Ishikawa (cell line): ENCODE measurements at regions not wholly inside any gene's neighbourhood (a gene's known extent, or its start where the extent isn't known, plus 50 kb on each side); places are given as distances from the start of the nearest gene placed in this dataset.

Experiments used
- CEBPB ChIP-seq: IDR thresholded peaks from 2 replicates; pipeline ENCODE4 v1.6.1; 2012
- CREB1 ChIP-seq: IDR thresholded peaks from 2 replicates; pipeline ENCODE4 v1.6.1; 2012; ENCODE audit warnings: low read depth
- EGR1 ChIP-seq: IDR thresholded peaks from 2 replicates; pipeline ENCODE4 v1.6.1; 2012
- EP300 ChIP-seq: IDR thresholded peaks from 2 replicates; pipeline ENCODE4 v1.6.1; 2012; ENCODE audit warnings: borderline replicate concordance
- FOXM1 ChIP-seq: IDR thresholded peaks from 2 replicates; pipeline ENCODE4 v1.6.1; 2012; ENCODE audit warnings: low read depth, borderline replicate concordance
- NFIC ChIP-seq: IDR thresholded peaks from 2 replicates; pipeline ENCODE4 v1.6.1; 2012
- RAD21 ChIP-seq: IDR thresholded peaks from 2 replicates; pipeline ENCODE4 v1.6.1; 2012; ENCODE audit warnings: low read depth
- REST ChIP-seq: IDR thresholded peaks from 2 replicates; pipeline ENCODE4 v1.6.1; 2012; ENCODE audit warnings: low read depth, mild to moderate bottlenecking
- TAF1 ChIP-seq: IDR thresholded peaks from 2 replicates; pipeline ENCODE4 v1.6.1; 2012; ENCODE audit warnings: low read depth, mild to moderate bottlenecking
- TCF12 ChIP-seq: IDR thresholded peaks from 2 replicates; pipeline ENCODE4 v1.6.1; 2012; ENCODE audit warnings: low read depth
- TEAD4 ChIP-seq: IDR thresholded peaks from 2 replicates; pipeline ENCODE4 v1.6.1; 2012
- USF1 ChIP-seq: IDR thresholded peaks from 2 replicates; pipeline ENCODE4 v1.6.1; 2012
- YY1 ChIP-seq: IDR thresholded peaks from 2 replicates; pipeline ENCODE4 v1.6.1; 2012; ENCODE audit warnings: low read depth
- ZBTB7A ChIP-seq: IDR thresholded peaks from 2 replicates; pipeline ENCODE4 v1.6.1; 2012; ENCODE audit warnings: low read depth
- TF ChIP-seq, protein P1 (sequence below): IDR thresholded peaks from 2 replicates; pipeline ENCODE4 v1.6.1; 2012

GRCh38 chr2:123073956-123074355 lies 951.1 kb upstream of the CNTNAP5 start:
- no peak for TF ChIP-seq YY1
- TF ChIP-seq TCF12, result no peak
- TF ChIP-seq EP300, result no peak
- no peak for TF ChIP-seq TAF1
- no peak for TF ChIP-seq EGR1
- no peak for TF ChIP-seq CEBPB
- TF ChIP-seq, protein P1, sequence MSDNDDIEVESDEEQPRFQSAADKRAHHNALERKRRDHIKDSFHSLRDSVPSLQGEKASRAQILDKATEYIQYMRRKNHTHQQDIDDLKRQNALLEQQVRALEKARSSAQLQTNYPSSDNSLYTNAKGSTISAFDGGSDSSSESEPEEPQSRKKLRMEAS, result no peak
- no peak for TF ChIP-seq TEAD4
- no peak for TF ChIP-seq REST
- TF ChIP-seq FOXM1, result no peak
- TF ChIP-seq ZBTB7A, result no peak
- no peak for TF ChIP-seq RAD21
- no peak for TF ChIP-seq USF1
- no peak for TF ChIP-seq NFIC
- no peak for TF ChIP-seq CREB1

DNA sequence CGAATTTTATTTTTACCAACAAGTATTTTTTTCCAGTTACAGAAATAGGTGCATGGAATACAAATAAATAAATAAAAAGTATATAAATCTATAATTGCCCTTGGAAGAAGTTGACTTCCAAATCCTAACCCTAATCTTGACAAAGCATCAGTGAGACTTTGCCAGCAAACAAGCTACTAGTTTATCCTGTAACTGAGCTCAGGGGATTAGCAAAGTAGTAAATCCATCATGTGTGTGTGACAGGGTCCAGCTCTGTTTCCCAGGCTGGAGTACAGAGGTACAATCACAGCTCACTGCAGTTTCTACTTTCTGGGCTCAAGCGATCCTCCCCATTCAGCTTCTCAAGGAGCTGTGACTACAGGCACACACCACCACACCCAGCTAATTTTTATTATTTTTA lies 948.0 kb upstream of the CNTNAP5 start:
- TF ChIP-seq YY1 (no peak), TCF12 (no peak), CEBPB (no peak), RAD21 (no peak), EP300 (no peak), ZBTB7A (no peak), EGR1 (no peak), TAF1 (no peak), NFIC (no peak), CREB1 (no peak), REST (no peak), FOXM1 (no peak)

DNA sequence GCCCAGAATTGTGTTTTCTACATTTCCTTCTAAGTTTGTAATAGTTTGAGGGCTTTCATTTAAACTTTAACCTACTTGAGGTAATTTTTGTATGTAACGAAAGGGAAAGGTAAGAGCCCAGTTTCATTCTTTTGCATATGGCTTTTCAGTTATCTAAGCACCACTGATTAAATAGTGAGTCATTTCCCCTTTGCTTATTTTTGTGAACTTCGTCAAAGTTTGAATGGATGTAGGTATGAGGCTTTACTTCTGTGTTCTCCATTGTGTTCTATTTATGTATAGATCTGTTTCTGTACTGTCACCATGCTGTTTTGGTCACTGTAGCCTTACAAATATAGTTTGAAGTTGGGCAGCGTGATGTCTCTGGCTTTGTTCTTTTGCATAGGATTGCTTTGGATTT lies 944.8 kb upstream of the CNTNAP5 start:
- TF ChIP-seq TEAD4, result no peak
- TF ChIP-seq, protein P1, result no peak
- no peak for TF ChIP-seq NFIC
- no peak for TF ChIP-seq USF1
- no peak for TF ChIP-seq EGR1
- TF ChIP-seq YY1, result no peak
- TF ChIP-seq EP300, result no peak
- TF ChIP-seq RAD21, result no peak
- no peak for TF ChIP-seq FOXM1
- TF ChIP-seq REST, result no peak
- TF ChIP-seq CREB1, result no peak
- no peak for TF ChIP-seq CEBPB
- TF ChIP-seq ZBTB7A, result no peak
- no peak for TF ChIP-seq TAF1
- no peak for TF ChIP-seq TCF12

DNA sequence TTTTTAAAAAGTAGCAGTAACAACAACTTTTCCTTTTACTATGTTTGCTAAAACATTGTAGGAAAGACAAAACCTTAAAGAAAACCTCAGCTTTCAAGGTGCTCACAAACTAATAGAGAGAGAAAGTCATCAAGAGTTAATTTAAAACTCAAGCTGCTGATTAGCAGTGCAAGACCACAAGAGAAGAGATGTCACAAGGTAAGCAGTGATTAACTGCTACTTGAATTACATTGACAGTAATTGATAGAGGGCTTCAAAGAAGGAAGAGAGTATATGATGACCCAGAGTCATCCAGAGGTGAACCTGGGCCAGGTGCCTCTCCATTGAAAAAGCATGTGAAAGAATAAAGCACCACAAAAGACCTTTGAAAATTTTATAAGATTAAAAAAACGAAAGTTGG lies 939.6 kb upstream of the CNTNAP5 start:
- TF ChIP-seq RAD21 (no peak), EP300 (no peak), ZBTB7A (no peak), USF1 (no peak)
